ENCODE measurements at regions not wholly inside any gene's neighbourhood (a gene's known extent, or its start where the extent isn't known, plus 50 kb on each side); places are given as distances from the start of the nearest gene placed in this dataset.
A peak's percentile ranks its signal among the peaks of the same experiment; 100 is the strongest.
"Not testable (repeated sequence)": the region's sequence is repeated elsewhere in the genome, so short reads cannot be mapped to it uniquely, and the experiment has no call there.

DNA sequence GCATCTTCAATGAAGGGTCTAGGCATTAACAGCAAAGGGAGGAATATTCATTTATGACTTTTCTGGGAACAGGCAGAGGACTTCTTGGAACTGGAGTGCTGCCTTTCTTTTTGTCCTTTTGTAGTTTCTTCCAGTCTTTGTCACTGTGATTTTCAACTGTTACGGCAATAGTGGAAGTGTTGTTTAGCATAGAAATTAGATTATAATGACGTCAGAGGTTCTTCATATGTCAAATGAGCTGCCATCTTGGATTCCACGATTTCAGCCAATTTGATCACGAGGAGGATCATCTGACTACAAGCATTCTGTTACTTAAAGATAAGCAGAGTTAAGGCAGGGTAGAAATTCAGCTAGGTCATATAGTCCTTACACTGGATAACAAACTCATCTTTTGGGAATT is 239.0 kb downstream of the NEBL start:
- no peak for DNase-seq (ENCODE audit: low read depth)

DNA sequence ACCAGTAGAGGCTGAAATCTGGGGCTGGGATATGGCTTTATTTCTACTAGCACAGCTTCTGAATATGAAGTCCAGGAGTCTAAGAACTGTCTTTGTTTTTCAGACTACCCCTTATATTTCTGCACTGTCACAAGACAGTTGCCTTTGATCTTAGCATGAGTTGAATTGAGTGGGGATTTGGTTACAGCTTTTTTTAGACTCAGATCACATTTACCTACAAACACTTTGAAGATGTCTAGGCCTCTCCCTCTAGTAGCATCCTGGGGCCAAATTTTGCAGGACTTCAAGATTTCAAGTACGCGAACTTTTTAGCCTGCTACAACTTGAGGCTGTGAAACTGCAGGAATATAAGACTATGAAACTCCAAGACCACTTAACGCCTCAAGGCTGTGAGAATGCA is 240.2 kb downstream of the NEBL start:
- no peak for DNase-seq (ENCODE audit: low read depth)

DNA sequence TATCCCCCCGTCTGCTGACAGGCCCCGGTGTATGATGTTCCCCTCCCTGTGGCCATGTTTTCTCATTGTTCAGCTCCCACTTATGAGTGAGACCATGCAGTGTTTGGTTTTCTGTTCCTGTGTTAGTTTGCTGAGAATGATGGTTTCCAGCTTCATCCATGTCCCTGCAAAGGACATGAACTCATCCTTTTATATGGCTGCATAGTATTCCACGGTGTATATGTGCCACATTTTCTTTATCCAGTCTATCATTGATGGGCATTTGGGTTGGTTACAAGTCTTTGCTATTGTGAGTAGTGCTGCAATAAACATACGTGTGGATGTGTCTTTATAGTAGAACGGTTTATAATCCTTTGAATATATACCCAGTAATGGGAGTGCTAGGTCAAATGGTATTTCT is 244.7 kb downstream of the NEBL start:
- DNase-seq (ENCODE audit: low read depth): not testable (repeated sequence)

DNA sequence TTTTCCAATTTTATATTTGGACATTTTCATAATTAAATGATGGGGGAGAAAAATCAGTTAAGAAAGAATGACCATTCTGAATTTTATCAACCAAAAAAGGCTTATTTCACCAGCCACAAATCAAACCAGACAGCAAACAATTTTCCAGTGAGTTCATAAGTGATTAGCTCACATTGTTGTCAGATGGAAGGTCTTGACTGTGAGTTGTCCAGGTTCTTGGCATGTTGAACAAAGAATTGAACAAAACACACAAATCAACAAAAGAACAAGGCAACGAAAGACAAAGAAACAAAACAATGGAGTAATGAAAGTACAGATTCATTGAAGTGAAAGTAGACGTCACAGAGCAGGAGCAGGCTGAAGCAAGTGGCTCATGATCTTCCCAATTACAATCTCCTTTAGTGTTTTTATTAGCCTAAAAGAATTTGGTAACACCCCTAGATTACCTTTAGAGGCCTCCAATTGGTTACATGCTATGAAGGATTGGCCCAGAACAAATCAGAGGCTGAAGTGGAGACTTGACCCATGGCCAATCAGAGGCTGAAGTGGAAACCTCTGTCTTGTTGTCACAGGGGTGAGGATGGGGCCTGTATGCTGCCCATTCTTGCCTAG is 248.7 kb downstream of the NEBL start:
- no peak for DNase-seq (ENCODE audit: low read depth)

DNA sequence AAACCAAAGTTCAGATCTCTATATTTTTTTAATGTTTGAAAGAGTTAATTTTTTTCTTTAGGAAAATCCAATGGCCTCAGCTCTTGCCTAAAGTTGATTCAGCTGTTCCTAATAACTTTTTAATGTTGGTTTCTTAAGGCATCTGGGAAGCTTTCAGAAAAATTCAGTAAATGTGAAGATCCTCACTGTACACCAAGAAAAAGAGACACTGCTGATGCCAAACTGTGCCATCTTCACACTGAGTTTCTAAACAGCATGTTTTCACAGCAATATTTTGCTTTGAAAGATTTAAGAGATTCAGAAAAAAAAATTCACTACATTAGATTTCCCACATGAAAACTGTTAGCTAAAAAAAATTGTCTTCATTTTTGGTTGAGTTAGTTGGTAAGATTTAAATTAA is 249.4 kb downstream of the NEBL start:
- peak; percentile 23 for DNase-seq (ENCODE audit: low read depth)

DNA sequence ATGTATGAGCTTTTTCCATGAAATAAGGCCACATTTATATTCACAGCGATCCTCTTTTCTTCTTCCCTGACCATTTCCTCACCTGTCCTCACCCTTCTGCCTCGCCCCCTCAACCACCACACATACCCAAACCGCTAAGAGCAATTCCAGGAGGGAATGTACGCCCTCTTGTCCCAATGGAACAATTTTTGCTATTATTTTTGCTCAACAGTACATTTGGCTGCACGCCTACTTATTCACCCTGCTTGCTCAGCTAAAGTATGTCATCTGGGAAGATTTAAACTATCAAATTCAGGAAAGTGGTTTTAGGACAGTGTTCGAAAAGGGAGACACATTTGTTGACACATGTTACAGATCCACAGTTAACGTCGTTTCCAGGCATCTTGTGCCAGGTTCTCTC is 252.7 kb downstream of the NEBL start:
- no peak for DNase-seq (ENCODE audit: low read depth)

DNA sequence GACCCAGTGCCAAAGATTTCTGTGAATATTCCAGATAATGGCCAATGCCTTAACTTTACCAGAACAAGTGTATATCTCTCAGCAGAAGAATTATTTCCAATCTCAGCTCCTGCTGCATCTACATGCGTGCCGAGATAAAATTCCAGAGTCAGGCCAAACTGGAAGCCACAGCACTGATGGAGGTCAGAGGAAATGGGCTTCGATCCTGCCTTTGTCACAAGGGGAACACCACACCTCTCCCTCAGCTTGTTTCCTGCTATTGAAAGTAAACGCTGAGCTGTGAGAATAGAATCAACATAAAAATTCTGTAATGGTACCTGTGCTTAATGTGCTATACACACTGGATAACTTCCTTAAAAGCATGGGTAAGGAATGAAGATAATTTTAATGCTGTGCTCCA is 255.5 kb downstream of the NEBL start:
- no peak for DNase-seq (ENCODE audit: low read depth)

DNA sequence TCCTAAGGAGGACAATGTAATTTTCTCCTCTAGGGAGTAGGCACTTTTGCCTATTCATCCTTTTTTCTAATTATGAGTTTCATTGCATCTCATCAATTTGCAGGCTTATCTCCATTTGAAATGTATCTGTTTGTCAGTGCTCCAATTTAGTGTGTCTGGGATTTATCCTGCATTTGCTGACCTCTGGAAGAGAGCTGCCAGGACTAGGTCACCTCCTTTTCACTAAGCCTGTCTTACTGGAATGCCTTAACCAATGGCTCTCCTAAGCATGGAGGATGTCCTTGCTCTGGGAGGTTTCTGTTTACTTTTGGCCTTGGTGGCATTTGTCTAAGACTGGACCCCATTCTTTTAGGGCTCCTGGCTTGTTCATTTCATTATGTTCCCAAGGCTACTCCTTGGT is 261.5 kb downstream of the NEBL start:
- DNase-seq (ENCODE audit: low read depth): no peak

DNA sequence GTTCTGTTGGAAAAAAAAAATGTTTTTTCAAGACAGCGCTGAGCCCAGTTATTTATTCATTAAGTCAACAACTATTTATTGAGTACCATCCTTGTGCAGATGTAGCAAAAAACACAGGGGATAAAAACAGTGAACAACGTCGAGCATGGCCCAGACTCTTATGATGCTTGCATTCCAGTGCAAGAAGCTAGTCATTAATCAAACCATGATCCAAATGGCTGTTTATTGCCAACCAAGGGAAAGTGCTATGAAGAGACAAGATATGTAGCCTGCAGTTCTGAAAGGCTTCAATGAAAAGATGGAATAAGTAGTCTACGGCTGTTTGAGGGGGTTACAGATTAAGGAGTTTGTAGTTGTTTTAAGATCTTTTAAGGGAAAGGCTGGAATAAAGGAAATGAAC is 262.3 kb downstream of the NEBL start:
- no peak for DNase-seq (ENCODE audit: low read depth)

DNA sequence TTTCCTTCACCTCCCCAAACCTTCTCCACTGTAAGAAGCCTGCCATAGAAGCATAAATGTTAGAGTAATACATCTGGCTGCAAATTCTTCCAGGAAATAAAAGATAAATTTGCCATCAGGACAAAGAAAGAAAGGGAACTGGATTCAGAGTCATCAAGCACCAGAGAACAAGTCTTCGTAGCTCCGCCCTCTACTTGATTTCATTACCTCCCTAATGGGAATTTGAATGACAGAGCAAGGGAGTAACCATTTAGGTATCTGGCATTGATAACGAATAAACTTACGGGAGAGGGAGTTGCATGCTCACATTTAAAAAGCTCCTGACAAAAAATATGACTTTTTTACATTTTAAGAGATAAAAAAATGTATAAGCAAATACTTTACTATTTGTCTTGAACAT is 263.4 kb downstream of the NEBL start:
- no peak for DNase-seq (ENCODE audit: low read depth)

DNA sequence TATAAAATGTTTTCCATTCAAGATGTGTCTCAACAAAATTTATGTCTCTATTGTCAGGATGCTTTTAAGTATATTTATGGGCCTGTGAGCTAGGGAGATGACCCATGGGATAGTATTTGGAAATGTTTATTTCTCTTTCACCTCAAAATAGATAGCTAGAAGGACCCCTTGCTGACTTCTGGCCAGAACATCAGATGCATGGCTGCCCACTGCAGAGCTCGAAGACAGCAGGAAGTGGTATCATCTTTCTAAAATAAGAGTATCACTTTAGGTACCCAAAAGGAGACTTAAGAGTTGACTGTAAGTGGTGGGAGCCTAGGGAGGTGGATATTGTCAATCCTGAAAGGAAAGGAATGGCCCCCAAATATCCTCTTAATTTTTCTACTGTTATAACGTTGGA is 264.4 kb downstream of the NEBL start:
- no peak for DNase-seq (ENCODE audit: low read depth)

DNA sequence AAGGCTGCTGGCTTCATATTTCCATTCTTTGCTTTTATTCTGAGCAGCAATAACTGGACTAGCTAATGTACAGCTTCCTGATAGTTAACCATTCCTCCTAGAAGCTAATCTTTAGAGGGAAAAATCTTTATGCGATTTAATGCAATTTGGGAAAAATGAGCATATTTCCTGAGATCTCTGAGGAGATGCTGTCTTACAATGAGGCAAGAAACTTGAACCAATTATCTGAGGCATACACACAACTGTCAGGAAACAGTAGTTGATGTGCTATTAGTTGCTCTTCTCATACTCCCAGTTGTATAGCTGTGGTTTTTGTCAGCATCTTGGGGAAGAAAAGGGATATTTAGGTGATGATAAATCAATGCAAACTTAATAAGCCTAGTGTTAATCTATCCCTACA is 265.9 kb downstream of the NEBL start:
- DNase-seq (ENCODE audit: low read depth): no peak

DNA sequence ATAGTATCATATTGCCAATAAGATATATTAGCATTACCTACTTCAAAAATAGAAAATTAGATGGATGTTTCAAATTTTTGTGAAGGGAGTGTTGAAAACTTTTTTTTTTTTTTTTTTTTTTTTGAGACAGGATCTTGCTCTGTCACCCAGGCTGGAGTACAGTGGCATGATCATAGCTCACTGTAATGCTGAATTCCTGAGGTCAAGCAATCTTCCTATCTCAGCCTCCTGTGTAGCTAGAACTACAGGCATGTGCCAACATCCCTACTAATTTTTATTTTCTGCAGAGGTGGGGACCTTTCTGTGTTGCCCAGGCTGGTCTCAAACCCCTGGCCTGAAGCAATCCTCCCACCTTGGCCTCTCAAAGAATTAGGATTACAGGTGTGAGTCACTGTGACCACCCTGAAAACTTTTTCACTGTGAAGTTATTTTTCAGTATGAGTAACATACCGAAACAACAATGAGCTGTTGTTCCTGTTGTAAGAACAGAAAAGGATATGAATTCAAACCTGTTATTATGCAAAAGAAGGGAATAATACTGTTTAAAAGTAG is 266.9 kb downstream of the NEBL start:
- DNase-seq (ENCODE audit: low read depth): no peak

DNA sequence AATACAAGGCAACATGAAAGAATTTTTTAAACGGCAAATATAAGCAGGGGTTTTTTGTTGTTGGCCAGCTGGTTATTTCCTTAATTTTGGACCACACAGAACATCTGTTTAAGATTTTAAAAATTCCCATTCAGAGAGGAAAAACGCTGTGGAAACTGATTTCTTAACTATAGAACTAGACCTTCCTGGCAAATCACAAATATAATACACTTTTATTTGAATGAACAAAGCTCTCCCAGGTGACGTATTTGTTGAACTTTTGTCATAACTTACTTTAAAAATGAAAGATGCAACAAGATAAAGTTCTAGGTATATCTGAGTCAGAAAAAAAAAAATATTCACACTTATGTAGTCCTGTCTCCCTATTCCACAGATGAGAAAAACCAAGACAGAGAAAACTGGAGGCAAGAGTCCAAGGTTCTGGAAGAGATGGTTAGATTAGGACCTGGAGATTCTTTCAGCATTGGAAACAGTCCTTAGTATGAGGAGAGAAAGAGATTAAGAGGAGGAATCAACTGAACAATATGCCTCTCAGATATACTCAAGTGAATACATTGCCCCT is 269.1 kb downstream of the NEBL start:
- DNase-seq (ENCODE audit: low read depth): no peak

DNA sequence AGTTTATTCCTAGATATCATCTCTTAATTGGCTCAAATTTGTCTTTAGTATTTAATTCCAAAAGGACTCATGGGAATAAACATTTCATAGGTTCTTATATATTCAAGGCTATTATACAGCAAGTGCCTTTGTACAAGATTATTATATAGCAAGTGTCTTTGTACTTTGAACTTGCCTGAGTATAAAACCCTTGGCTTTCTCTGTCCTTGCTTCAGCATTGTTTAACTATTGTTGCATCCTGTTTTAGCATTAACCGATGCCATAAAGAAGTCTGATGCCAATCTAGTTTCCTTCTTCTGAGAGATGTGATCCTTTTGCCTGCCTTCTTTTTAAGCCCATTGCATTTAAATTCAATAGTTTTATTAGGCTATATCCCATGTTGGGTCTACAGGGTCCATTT is 270.0 kb downstream of the NEBL start:
- DNase-seq (ENCODE audit: low read depth): no peak

DNA sequence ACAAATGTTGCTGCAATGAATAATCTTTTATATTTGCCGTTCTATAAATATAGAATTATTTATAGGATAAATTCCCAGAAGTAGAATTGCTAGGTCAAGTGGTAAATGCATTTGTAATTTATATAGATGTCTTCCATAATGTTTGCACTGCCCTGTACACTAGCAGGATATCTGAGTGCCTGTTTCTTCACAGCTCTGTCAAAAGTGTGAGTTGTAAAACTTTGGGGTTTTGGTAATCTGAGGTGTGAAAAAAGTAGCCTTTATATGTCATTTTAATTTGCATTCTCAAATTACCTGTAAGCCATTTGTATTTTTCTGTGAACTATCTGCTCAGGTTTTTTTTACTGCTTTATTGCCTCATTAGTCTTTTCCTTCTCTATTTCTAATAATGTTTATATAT is 271.2 kb downstream of the NEBL start:
- no peak for DNase-seq (ENCODE audit: low read depth)

DNA sequence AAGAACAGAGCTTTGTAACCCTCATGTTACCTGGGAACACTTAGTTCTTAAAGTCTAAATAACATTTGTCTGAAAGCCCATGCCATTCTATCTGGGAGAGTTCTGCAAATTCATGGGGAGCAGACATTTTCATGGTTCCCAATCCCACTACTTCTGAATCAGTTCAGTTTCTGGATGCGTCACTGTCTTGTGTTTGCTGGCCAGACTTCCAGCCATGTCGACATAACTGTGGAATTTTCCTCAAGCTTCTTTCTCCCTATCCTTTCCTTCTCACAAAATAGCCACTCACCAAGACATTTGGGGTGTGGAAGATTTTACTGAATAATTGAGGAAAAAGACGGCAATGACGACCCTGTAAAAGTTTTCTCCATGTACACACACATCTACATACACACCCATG is 272.5 kb downstream of the NEBL start:
- DNase-seq (ENCODE audit: low read depth): peak; percentile 58

DNA sequence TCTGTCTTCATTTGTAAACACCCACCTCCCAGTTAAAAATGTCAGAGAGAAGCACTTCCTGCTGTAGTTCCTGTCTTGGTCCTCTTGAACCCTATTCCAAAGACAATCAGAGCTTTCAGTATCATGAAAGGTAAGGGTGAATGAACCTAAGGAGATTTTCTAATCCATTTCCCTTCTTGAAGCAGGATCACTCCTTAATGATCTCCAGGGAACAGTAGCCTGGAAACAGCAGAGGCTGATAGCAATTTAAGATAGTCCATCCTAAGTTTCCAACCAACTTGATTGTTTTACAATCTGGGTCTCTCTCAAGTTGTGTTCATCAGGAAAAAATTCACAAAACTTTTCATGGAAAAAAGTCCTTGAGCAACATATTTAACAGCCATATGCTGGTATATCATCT is 273.6 kb downstream of the NEBL start:
- no peak for DNase-seq (ENCODE audit: low read depth)

DNA sequence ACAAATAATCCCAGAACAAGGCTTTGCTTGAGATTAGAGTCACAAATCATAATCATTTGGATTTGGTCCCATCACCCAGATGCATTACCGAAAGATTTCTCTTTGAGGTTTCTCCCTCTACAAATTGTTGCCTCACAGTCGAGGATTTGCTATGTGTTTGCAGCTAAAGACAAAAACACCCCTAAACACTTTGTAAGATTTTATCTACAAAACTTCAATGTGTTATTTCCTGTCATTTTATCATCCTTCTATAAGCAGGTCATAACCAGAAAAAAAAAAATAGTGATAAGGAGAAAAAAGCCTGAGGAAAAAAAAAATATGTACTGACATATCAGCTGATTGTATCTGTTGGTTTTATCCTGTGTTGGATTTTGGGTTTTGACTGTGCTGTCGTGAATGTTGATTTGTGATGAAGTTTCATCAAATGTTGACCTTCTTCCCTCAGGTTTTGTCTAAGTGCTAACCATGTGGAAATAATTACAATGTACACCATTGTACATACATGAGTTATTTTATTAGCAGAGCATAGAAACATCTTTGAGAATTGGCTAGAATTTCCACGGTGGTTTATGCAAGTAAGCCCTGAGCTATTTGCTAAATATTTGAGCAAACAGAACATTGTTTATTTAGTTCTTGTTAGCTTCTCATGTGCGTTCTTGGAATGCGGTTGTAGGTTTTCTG is 274.4 kb downstream of the NEBL start:
- DNase-seq (ENCODE audit: low read depth): peak; percentile 51

DNA sequence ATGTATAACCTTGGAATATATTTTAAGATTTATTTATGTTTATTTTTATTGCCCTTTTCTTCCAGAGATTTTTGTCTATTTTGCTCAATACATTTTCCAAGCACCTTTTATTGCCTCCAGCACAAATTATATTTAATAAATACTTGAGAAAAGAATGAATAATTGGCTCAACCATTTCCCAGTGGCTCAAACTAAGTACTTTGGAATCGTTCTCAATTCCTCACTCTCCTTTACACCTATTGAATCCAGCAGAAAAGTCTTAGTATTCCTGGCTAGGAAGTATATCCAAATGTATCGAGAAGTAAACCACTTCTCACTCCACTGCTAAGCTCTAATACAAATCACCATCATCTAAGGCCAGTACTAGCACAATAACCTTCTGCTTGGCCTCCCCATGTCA is 276.1 kb downstream of the NEBL start:
- DNase-seq (ENCODE audit: low read depth): no peak

DNA sequence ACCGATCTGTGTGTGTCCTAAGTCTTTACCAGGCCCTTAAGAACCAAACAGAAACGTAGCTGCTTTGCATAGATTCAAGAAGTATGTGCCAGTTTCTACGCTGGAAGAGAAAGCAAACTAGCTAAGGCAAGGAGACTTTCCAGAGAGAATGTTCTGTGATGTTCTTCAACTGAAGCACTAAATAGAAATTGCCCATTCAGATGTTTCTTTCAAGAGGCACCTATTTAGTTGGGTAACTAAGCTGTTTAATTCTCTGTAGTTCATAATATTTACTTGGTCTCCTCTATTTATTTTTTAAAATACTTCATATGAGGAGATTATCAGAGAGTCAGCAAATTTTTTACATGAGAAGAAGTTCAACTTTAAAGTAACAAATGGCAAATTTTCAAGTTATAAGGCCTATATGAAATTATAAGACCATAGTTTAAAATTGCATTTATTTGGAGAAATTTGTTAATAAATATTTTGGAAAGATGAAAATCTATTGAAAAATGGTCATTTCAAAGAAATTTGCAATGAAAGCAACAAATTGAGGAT is 279.0 kb downstream of the NEBL start:
- DNase-seq (ENCODE audit: low read depth): no peak

DNA sequence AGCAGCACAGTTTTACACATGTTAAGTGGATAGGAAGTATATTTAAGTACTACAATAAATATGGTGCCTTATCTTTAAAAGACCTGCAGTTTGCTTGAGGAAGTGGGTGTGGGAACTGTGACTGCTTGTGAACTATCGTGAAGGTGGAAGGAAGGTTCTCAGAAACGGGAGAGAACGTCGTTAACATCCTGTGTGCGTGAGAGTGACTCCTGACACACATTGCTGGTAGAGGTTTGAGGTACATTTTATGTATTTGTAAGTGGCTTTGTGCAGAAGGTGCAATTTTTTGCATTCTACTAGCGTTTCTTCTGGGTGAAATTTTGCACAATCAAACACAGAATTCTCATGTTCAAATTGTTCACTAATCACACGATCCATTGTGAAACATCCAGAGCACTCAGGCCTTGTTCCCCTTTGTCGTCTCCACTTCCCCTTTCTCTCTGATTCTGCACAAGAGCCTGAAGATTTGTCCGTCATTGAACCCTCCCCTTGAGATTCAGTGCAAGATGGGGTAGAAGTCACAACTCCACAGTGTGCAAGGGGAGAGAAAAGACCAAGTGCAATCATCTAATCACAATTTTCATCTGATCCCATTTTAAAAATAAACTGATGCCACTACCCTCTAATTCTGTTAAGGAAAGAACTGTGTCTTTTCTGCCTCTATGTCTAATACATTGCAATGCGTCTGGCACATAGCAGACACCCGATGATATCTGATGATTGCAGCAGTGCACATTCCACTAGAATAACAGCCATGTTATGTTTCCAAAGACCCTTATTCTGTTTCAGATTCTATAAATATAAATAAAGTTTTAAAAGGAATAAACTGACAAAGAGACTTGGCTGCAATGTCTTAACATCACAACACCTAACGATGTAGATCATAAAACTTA is 279.9 kb downstream of the NEBL start:
- DNase-seq (ENCODE audit: low read depth): no peak

Measured in myocyte (in vitro differentiated cells).